ENCODE measurements at regions not wholly inside any gene's neighbourhood (a gene's known extent, or its start where the extent isn't known, plus 50 kb on each side); places are given as distances from the start of the nearest gene placed in this dataset.

DNA sequence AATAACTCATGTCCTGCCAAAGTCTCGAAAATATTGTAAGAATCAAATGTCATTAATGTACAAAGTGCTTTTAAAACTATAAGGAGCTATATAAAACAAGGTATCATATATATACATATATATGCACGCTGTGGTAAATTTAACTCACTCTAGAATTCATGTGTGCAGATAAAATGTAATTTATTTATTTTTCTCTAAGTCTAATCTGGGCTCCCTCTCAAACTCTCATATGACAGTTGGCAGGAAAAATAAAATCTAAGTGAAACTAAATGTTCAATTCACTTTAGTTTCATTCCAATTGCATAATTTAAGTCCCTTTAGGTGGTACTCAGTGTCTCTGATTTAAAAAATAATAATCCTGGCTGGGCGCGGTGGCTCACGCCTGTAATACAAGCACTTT is 372.0 kb upstream of the DAB1 start:
- TF ChIP-seq POLR2A (IDR thresholded peaks at IDR 0.05; ENCODE audit: low read depth, low read length): no peak
- TF ChIP-seq POLR2AphosphoS5 (IDR thresholded peaks at IDR 0.05; ENCODE audit: low read depth, low read length): no peak
